ENCODE measurements at regions not wholly inside any gene's neighbourhood (a gene's known extent, or its start where the extent isn't known, plus 50 kb on each side); places are given as distances from the start of the nearest gene placed in this dataset.

- TF ChIP-seq SRF (IDR thresholded peaks at IDR 0.05; ENCODE audit: low read depth, low read length) = no peak
- TF ChIP-seq POLR2A (IDR thresholded peaks at IDR 0.05; ENCODE audit: insufficient read depth in 1 of 2, low read depth in 2 of 2, low read length in 2 of 2) = no peak
- TF ChIP-seq ELK4 (CRISPR knock-in tag; IDR thresholded peaks at IDR 0.05; ENCODE audit: borderline replicate concordance) = no peak
- no peak for TF ChIP-seq CTCF (CRISPR knock-in tag; IDR thresholded peaks at IDR 0.05)
- no peak for TF ChIP-seq BHLHE40 (IDR thresholded peaks at IDR 0.05; ENCODE audit: low read length)
- no peak for TF ChIP-seq NFATC3 (CRISPR knock-in tag; IDR thresholded peaks at IDR 0.05)
Measured at GRCh38 chr1:81391125-81391828, 409.5 kb upstream of the ADGRL2 start.

Measured in HepG2 (cell line).